Activated naive CD4-positive, alpha-beta T cell treated with anti-CD3 and anti-CD28 coated beads, Interleukin-2, amount 50 U/mL, for 24 hours (primary cell): ENCODE measurements at regions not wholly inside any gene's neighbourhood (a gene's known extent, or its start where the extent isn't known, plus 50 kb on each side); places are given as distances from the start of the nearest gene placed in this dataset.

ENCODE experiments used
- H3K27ac Mint-ChIP-seq: one replicate; pipeline ENCODE4 v1.8.0; 2021; ENCODE audit warnings: mild to moderate bottlenecking, mixed read lengths
- H3K27me3 Mint-ChIP-seq: one replicate; pipeline ENCODE4 v1.8.0; 2021; ENCODE audit warnings: mixed read lengths
- H3K36me3 Mint-ChIP-seq: one replicate; pipeline ENCODE4 v1.8.0; 2021; ENCODE audit warnings: mixed read lengths
- H3K4me1 Mint-ChIP-seq: one replicate; pipeline ENCODE4 v1.8.0; 2021; ENCODE audit warnings: mixed read lengths
- H3K4me3 Mint-ChIP-seq: one replicate; pipeline ENCODE4 v1.8.0; 2021; ENCODE audit warnings: mild to moderate bottlenecking, mixed read lengths
- H3K9me3 Mint-ChIP-seq: one replicate; pipeline ENCODE4 v1.8.0; 2021; ENCODE audit warnings: mixed read lengths

- Mint-ChIP-seq H3K27ac (no peak overlapping the region), H3K36me3 (no peaks in the 10 kb centered on the region), H3K4me3 (no peak overlapping the region), H3K4me1 (peaks cover 13% of the 10 kb centered on the region), H3K27me3 (peaks cover 8% of the 10 kb centered on the region), H3K9me3 (no peaks in the 10 kb centered on the region)
Measured at GRCh38 chr2:42964439-42965083, 172.2 kb upstream of the HAAO start.

DNA sequence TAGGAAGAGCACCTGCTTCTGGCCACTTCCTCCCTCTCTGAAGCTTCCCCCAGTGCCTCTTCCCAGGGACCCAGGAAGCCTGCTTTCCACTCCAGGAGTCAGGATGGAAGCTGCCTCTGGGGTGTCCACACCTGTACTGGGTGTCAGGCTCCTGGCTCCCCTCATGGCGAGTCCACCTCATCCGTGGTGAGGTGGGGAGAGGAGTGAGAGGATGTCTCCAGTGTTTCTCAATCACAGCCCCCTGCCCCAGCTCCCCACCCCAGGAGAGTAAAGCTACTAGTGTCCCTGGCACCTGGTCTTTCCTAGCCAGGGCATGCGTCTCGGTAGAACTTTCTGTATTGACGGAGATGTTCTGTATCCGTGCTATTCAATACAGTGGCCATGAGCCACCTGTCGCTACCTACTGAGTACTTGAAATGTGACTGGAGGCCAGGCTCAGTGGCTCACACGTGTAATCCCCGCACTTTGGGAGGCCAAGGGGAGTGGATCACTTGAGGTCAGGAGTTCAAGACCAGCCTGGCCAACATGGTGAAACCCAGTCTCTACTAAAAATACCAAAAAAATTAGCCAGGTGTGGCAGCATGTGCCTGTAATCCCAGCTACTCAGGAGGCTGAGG is 171.2 kb upstream of the HAAO start:
- Mint-ChIP-seq H3K9me3 (no peaks in the 10 kb centered on the region), H3K4me3 (no peak overlapping the region), H3K36me3 (no peaks in the 10 kb centered on the region), H3K4me1 (peaks cover 13% of the 10 kb centered on the region), H3K27ac (no peak overlapping the region), H3K27me3 (peaks cover 8% of the 10 kb centered on the region)

GRCh38 chr2:42962508-42962953 is 170.1 kb upstream of the HAAO start:
- Mint-ChIP-seq H3K36me3 (no peaks in the 10 kb centered on the region), H3K4me1 (peaks cover 13% of the 10 kb centered on the region), H3K4me3 (no peak overlapping the region), H3K27me3 (peaks cover 8% of the 10 kb centered on the region), H3K27ac (no peak overlapping the region), H3K9me3 (no peaks in the 10 kb centered on the region)

DNA sequence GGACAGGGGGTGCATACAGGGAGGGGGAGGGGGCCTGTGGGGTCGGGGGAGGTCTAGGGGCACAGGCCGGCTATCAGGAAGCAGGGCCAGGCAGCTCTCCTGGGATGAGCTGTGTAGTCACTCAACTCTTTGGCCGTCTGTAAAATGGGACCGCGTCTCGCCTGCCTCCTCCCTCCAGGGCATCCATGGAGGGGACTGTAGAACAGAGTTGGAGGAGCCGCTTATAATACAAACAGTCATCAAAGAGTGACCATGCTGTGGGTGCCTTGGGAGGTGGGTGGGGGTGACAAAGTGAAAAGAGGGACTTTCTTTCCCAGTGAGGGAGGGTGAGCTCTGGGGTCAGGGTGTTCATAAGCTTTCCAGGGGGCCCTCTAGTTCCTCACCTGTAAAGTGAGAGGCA is 169.6 kb upstream of the HAAO start:
- Mint-ChIP-seq H3K27me3 (peaks cover 8% of the 10 kb centered on the region), H3K4me1 (peaks cover 13% of the 10 kb centered on the region), H3K27ac (no peak overlapping the region), H3K4me3 (no peak overlapping the region), H3K9me3 (no peaks in the 10 kb centered on the region), H3K36me3 (no peaks in the 10 kb centered on the region)

GRCh38 chr2:42961385-42961811 is 169.0 kb upstream of the HAAO start:
- H3K4me1 Mint-ChIP-seq, result peaks cover 13% of the 10 kb centered on the region
- H3K36me3 Mint-ChIP-seq, result no peaks in the 10 kb centered on the region
- H3K9me3 Mint-ChIP-seq, result no peaks in the 10 kb centered on the region
- H3K27me3 Mint-ChIP-seq, result peaks cover 8% of the 10 kb centered on the region
- no peak overlapping the region for H3K27ac Mint-ChIP-seq
- H3K4me3 Mint-ChIP-seq, result peak overlapping the region; percentile 15

GRCh38 chr2:42960842-42961180 is 168.4 kb upstream of the HAAO start:
- Mint-ChIP-seq H3K36me3 (no peaks in the 10 kb centered on the region), H3K4me3 (no peak overlapping the region), H3K4me1 (peaks cover 13% of the 10 kb centered on the region), H3K27me3 (peaks cover 8% of the 10 kb centered on the region), H3K9me3 (no peaks in the 10 kb centered on the region), H3K27ac (no peak overlapping the region)

- Mint-ChIP-seq H3K27ac (peak overlapping the region; percentile 70), H3K27me3 (peaks cover 8% of the 10 kb centered on the region), H3K4me1 (peaks cover 13% of the 10 kb centered on the region), H3K36me3 (no peaks in the 10 kb centered on the region), H3K4me3 (no peak overlapping the region), H3K9me3 (no peaks in the 10 kb centered on the region)
Measured at GRCh38 chr2:42960002-42960841, 167.8 kb upstream of the HAAO start.

DNA sequence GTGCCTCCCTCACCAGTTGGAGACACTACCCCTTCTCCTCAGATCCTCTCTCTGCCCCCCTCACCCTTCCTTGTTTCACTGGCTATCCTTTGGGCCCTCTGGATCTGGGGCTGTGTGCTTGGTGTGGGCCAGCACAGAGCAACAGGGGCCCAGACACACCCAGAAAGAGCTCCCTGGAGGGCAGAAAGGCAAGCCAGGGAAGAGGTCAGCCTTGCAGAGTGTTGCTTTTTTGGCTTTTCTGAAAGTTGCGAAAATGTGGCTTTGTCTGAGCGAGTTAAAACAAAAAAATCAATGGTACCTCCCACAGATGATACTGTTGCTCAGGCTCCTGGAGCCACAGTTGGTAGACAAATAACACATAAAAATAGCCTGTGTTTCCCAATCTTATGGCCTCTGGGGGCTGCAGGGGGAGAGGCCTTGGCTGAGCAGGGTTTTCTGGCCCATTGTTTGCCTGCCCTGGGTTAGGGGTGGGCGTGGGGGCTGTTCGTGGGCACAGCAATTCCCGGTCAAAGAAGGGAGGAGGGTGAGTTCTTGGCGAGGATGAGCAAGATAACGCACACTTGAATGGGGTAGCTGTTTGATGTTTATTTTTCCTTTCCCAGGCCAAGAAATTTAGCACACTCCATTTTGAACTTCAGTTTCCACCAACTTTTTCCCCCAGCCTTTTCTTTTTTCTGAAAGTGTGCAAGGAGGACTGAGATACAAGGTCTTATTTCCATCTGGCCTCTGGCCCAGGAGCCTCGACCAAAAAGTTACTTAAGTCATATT is 167.0 kb upstream of the HAAO start:
- Mint-ChIP-seq H3K4me3 (no peak overlapping the region), H3K4me1 (peaks cover 13% of the 10 kb centered on the region), H3K27ac (no peak overlapping the region), H3K9me3 (no peaks in the 10 kb centered on the region), H3K36me3 (no peaks in the 10 kb centered on the region), H3K27me3 (peaks cover 8% of the 10 kb centered on the region)

DNA sequence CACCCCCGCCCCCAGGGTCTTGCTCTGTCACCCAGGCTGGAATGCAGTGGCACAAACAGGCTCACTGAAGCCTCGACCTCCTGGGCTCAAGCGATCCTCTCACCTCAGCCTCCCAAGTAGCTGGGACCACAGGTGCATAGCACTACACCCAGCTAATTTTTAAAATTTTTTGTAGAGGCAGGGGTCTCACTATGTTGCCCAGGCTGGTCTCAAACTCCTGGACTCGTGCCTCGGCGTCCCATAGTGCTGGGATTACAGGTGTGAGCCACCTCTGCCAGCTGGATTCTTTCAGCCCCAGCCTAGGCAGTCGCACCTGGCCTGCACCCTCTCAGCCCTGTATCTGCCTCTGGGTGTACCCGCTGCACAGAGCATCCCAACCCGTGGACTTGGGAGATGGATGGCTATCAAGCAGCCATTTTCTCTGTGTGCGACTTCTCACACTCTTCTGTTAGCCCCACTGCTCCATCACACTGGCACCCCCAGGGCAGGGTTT is 166.4 kb upstream of the HAAO start:
- no peaks in the 10 kb centered on the region for H3K36me3 Mint-ChIP-seq
- H3K4me3 Mint-ChIP-seq, result no peak overlapping the region
- peaks cover 8% of the 10 kb centered on the region for H3K27me3 Mint-ChIP-seq
- peaks cover 13% of the 10 kb centered on the region for H3K4me1 Mint-ChIP-seq
- no peak overlapping the region for H3K27ac Mint-ChIP-seq
- no peaks in the 10 kb centered on the region for H3K9me3 Mint-ChIP-seq

DNA sequence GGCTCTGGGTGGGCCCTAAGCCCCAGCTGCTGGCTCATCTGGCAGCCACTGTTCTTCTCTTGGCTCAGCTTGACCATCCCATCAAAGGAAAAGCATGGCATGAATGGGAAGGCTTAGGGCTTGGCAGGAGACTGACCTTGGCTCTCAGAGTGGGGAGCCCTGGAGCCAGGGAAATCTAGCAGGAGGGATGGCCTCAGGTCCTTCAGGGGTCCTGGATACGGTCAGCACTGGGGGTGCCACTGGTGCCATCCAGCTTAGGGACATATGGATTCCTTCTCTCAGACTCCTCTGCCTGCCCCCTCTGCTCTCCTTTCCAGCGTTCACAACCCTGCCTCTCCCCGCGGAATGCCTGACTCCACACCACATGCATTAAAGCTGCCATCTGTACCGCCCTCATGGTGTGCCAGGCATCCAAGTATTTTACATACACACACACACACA is 165.5 kb upstream of the HAAO start:
- Mint-ChIP-seq H3K9me3 (no peaks in the 10 kb centered on the region), H3K36me3 (no peaks in the 10 kb centered on the region), H3K27me3 (peaks cover 6% of the 10 kb centered on the region), H3K4me1 (peaks cover 10% of the 10 kb centered on the region), H3K27ac (no peak overlapping the region), H3K4me3 (no peak overlapping the region)

- Mint-ChIP-seq H3K36me3 (no peaks in the 10 kb centered on the region), H3K4me1 (peaks cover 4% of the 10 kb centered on the region), H3K9me3 (no peaks in the 10 kb centered on the region), H3K27me3 (peaks cover 5% of the 10 kb centered on the region), H3K27ac (no peak overlapping the region), H3K4me3 (no peak overlapping the region)
Measured at GRCh38 chr2:42957109-42957860, 164.9 kb upstream of the HAAO start.

GRCh38 chr2:42954227-42954962 is 162.0 kb upstream of the HAAO start:
- Mint-ChIP-seq H3K36me3 (no peaks in the 10 kb centered on the region), H3K27ac (no peak overlapping the region), H3K27me3 (no peaks in the 10 kb centered on the region), H3K9me3 (no peaks in the 10 kb centered on the region), H3K4me1 (no peaks in the 10 kb centered on the region), H3K4me3 (no peak overlapping the region)

DNA sequence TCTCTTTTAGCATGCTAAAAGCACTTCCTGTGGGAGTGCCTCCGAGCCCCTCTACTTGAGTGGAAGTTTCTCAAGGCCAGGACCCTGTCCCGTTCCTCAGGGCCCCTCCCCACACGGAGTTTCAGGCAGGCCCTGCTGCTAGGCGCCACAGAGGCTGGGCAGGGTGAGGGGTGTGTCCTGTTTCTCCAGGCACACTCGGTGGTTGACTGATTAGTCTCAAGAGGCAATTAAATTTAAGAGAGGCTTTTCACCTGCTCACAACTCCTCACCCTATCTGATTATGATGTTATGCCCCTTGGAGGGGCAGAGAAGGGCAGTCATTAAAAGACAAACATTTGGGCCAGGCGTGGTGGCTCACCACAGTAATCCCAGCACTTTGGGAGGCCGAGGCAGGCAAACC is 160.8 kb upstream of the HAAO start:
- Mint-ChIP-seq H3K4me1 (no peaks in the 10 kb centered on the region), H3K27ac (no peak overlapping the region), H3K4me3 (no peak overlapping the region), H3K9me3 (no peaks in the 10 kb centered on the region), H3K36me3 (no peaks in the 10 kb centered on the region), H3K27me3 (no peaks in the 10 kb centered on the region)

GRCh38 chr2:42951263-42951938 is 159.0 kb upstream of the HAAO start:
- Mint-ChIP-seq H3K4me1 (no peaks in the 10 kb centered on the region), H3K27ac (no peak overlapping the region), H3K4me3 (no peak overlapping the region), H3K36me3 (no peaks in the 10 kb centered on the region), H3K27me3 (no peaks in the 10 kb centered on the region), H3K9me3 (no peaks in the 10 kb centered on the region)
